B cell (primary cell): ENCODE measurements at regions not wholly inside any gene's neighbourhood (a gene's known extent, or its start where the extent isn't known, plus 50 kb on each side); places are given as distances from the start of the nearest gene placed in this dataset.

Experiments used
- CTCF ChIP-seq: fragments of 200-600 bp; IDR thresholded peaks from one replicate; pipeline ENCODE4 v1.8.0; 2022; ENCODE audit warnings: antibody characterized with exemption, mild to moderate bottlenecking
- EZH2 ChIP-seq: IDR thresholded peaks from 2 replicates; pipeline ENCODE4 v1.6.1; 2012; ENCODE audit warnings: borderline replicate concordance, low read depth, mild to moderate bottlenecking, moderate library complexity, low read length; ENCODE audit not compliant: insufficient read depth, poor library complexity, severe bottlenecking

DNA sequence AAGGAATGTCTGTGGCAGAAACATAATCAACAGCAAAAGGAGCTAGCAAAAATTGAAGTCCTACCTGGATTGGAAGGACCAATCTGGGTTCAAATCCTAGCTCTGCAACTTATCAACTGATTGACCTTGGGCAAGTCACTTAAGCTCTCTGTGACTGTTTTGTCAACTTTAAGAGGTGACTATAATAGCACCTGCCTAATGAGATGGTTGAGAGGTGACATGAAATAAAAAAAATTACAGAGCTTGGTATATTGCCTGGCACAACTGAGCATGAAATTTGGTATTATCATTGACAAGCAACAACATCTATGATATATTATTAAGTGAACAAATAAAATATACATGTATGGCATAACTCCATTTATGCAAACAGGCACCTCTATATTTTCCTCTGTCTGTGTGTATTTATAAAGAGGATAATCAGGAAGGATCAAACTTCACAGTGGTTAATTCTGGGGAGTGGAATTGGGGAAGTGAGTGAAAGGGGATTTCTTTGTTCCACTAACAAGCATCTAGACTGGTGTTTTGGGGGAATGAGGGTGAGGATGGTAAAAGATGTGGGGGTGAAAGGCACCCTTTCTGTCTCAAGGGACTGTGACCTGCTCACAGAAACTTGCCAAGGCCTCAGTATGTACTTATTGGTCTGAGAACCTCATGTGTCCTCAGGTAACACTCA lies 132.8 kb upstream of the SERTAD2 start:
- no peak for TF ChIP-seq CTCF
- no peak for TF ChIP-seq EZH2
